IMR-90 (cell line): ENCODE measurements at regions not wholly inside any gene's neighbourhood (a gene's known extent, or its start where the extent isn't known, plus 50 kb on each side); places are given as distances from the start of the nearest gene placed in this dataset.

Experiments
- ATAC-seq: fragments of 200-7000 bp; cut with Tn5 transposase; 2 replicates; pipeline ENCODE4 v1.9.1; 2020; ENCODE audit warnings: low read depth, mild to moderate bottlenecking, moderate library complexity
- BruUV-seq: library from RNA; stranded (reverse); fragments of 400-500 nt; replicated peaks from 2 replicates; lab custom pipeline; 2021; lab: Mats Ljungman, UMichigan
- CTCF ChIA-PET: fragments of 300-600 bp; formaldehyde crosslinking; extraction: SDS; loops from one replicate; lab custom pipeline; 2021; ENCODE audit warnings: antibody characterized with exemption; lab: Yijun Ruan, JAX
- POLR2A ChIA-PET: fragments of 300-600 bp; sonication (Branson Sonifier 250); formaldehyde crosslinking; loops from one replicate; lab custom pipeline; 2022; ENCODE audit warnings: antibody characterized with exemption; ENCODE audit not compliant: unreplicated experiment; lab: Charles Lee
- DNase-seq: peaks from one replicate; pipeline ENCODE4 v3.0.0; 2013
- H2AFZ ChIP-seq: replicated peaks from 2 replicates; pipeline ENCODE3; 2013; ENCODE audit warnings: low read length, mild to moderate bottlenecking; ENCODE audit not compliant: poor library complexity
- H2AK5ac ChIP-seq: 2 replicates; pipeline ENCODE4 v1.6.1; 2013; ENCODE audit warnings: low read depth, low read length, inconsistent platforms
- H2AK9ac ChIP-seq: replicated peaks from 2 replicates; pipeline ENCODE3; 2013; ENCODE audit warnings: mild to moderate bottlenecking, low read depth, low read length, moderate library complexity; ENCODE audit not compliant: poor library complexity
- H2BK120ac ChIP-seq: 2 replicates; pipeline ENCODE4 v1.6.1; 2013; ENCODE audit warnings: low read depth, low read length, inconsistent platforms
- H2BK15ac ChIP-seq: 3 replicates; pipeline ENCODE4 v1.6.1; 2013; ENCODE audit warnings: low read depth, low read length, inconsistent platforms
- H2BK20ac ChIP-seq: 2 replicates; pipeline ENCODE4 v1.6.1; 2013; ENCODE audit warnings: low read depth, mild to moderate bottlenecking, inconsistent platforms, low read length, moderate library complexity
- H2BK5ac ChIP-seq: 2 replicates; pipeline ENCODE4 v1.6.1; 2013; ENCODE audit warnings: mild to moderate bottlenecking, low read depth, low read length, inconsistent platforms; ENCODE audit not compliant: poor library complexity, severe bottlenecking
- H3K14ac ChIP-seq: replicated peaks from 2 replicates; pipeline ENCODE4 v1.6.1; 2013; ENCODE audit warnings: low read depth, low read length, inconsistent platforms
- H3K18ac ChIP-seq: 2 replicates; pipeline ENCODE4 v1.6.1; 2013; ENCODE audit warnings: low read depth, low read length, control low read depth
- H3K23ac ChIP-seq: 2 replicates; pipeline ENCODE4 v1.6.1; 2013; ENCODE audit warnings: low read depth, low read length, inconsistent platforms
- H3K27ac ChIP-seq: 2 replicates; pipeline ENCODE4 v1.5.1; 2013; ENCODE audit warnings: mild to moderate bottlenecking, control low read depth, low read length; ENCODE audit not compliant: insufficient read depth
- H3K27me3 ChIP-seq: 2 replicates; pipeline ENCODE4 v1.6.1; 2013; ENCODE audit warnings: low read length; ENCODE audit not compliant: control insufficient read depth, insufficient read depth
- H3K36me3 ChIP-seq: 2 replicates; pipeline ENCODE4 v1.6.1; 2013; ENCODE audit warnings: low read length, mixed read lengths; ENCODE audit not compliant: control insufficient read depth, insufficient read depth
- H3K4ac ChIP-seq: 2 replicates; pipeline ENCODE4 v1.6.1; 2013; ENCODE audit warnings: low read depth, low read length, inconsistent platforms
- H3K4me1 ChIP-seq: 2 replicates; pipeline ENCODE4 v1.6.1; 2013; ENCODE audit warnings: low read length, mixed read lengths; ENCODE audit not compliant: control insufficient read depth, insufficient read depth
- H3K4me2 ChIP-seq: 2 replicates; pipeline ENCODE4 v1.6.1; 2013; ENCODE audit warnings: low read depth, mild to moderate bottlenecking, control low read depth, low read length, moderate library complexity
- H3K4me3 ChIP-seq: 2 replicates; pipeline ENCODE4 v1.5.1; 2013; ENCODE audit warnings: low read depth, mild to moderate bottlenecking, control low read depth, low read length, moderate library complexity; ENCODE audit not compliant: insufficient read depth
- H3K56ac ChIP-seq: 2 replicates; pipeline ENCODE4 v1.6.1; 2013; ENCODE audit warnings: low read length, inconsistent platforms; ENCODE audit not compliant: insufficient read depth; ENCODE audit errors: extremely low read depth
- H3K79me1 ChIP-seq, 2 experiments: 2 replicates each; pipeline ENCODE4 v1.6.1; 2013; ENCODE audit warnings: low read length in 2 of 2, inconsistent platforms in 1 of 2, low read depth in 1 of 2
- H3K9ac ChIP-seq: 2 replicates; pipeline ENCODE4 v1.6.1; 2013; ENCODE audit warnings: low read depth, low read length, control low read depth
- H3K9me1 ChIP-seq: 2 replicates; pipeline ENCODE4 v1.6.1; 2013; ENCODE audit warnings: low read length, inconsistent platforms; ENCODE audit not compliant: insufficient read depth
- H3K9me3 ChIP-seq: 2 replicates; pipeline ENCODE4 v1.6.1; 2013; ENCODE audit warnings: low read length; ENCODE audit not compliant: control insufficient read depth, insufficient read depth
- H4K20me1 ChIP-seq: 2 replicates; pipeline ENCODE4 v1.6.1; 2013; ENCODE audit warnings: low read length, inconsistent platforms; ENCODE audit not compliant: insufficient read depth
- H4K5ac ChIP-seq: 2 replicates; pipeline ENCODE4 v1.6.1; 2013; ENCODE audit warnings: mild to moderate bottlenecking, low read depth, low read length, control low read depth
- H4K8ac ChIP-seq, 2 experiments: 2 replicates each; pipeline ENCODE4 v1.6.1; 2013; ENCODE audit warnings: low read depth in 2 of 2, low read length in 2 of 2, control low read depth in 1 of 2, inconsistent platforms in 1 of 2
- H4K91ac ChIP-seq: 2 replicates; pipeline ENCODE4 v1.6.1; 2013; ENCODE audit warnings: low read depth, low read length, inconsistent platforms; ENCODE audit not compliant: insufficient read depth
- BHLHE40 ChIP-seq: fragments of 150-350 bp; IDR thresholded peaks from 2 replicates; pipeline ENCODE4 v1.6.1; 2016; ENCODE audit warnings: mild to moderate bottlenecking, low read depth, low read length
- CEBPB ChIP-seq: IDR thresholded peaks from 2 replicates; pipeline ENCODE4 v1.6.1; 2012; ENCODE audit warnings: low read depth, low read length, improper control_type of control experiment
- CHD1 ChIP-seq: IDR thresholded peaks from 2 replicates; pipeline ENCODE4 v1.6.1; 2012; ENCODE audit warnings: low read depth, low read length, improper control_type of control experiment
- CTCF ChIP-seq: conservative IDR thresholded peaks from 2 replicates; pipeline ENCODE4 v1.5.1; 2012; ENCODE audit warnings: mild to moderate bottlenecking, low read depth, low read length, improper control_type of control experiment
- ELK1 ChIP-seq: fragments of 150-350 bp; IDR thresholded peaks from 2 replicates; pipeline ENCODE4 v1.6.1; 2016; ENCODE audit warnings: low read depth, mild to moderate bottlenecking, low read length, moderate library complexity, borderline replicate concordance
- FOS ChIP-seq: fragments of 150-350 bp; IDR thresholded peaks from 2 replicates; pipeline ENCODE4 v1.6.1; 2016; ENCODE audit warnings: low read depth, low read length
- MAFK ChIP-seq: IDR thresholded peaks from 2 replicates; pipeline ENCODE4 v1.6.1; 2012; ENCODE audit warnings: low read depth, low read length, improper control_type of control experiment
- MAZ ChIP-seq: IDR thresholded peaks from 2 replicates; pipeline ENCODE4 v1.6.1; 2012; ENCODE audit warnings: low read depth, mild to moderate bottlenecking, low read length, improper control_type of control experiment, moderate library complexity, borderline replicate concordance
- MXI1 ChIP-seq: IDR thresholded peaks from 2 replicates; pipeline ENCODE4 v1.6.1; 2012; ENCODE audit warnings: low read depth, mild to moderate bottlenecking, low read length, moderate library complexity, borderline replicate concordance
- NFE2L2 ChIP-seq: fragments of 150-350 bp; IDR thresholded peaks from 2 replicates; pipeline ENCODE4 v1.6.1; 2016; ENCODE audit warnings: low read depth, mild to moderate bottlenecking, low read length
- POLR2A ChIP-seq: IDR thresholded peaks from 2 replicates; pipeline ENCODE4 v1.6.1; 2012; ENCODE audit warnings: mild to moderate bottlenecking, low read depth, low read length
- RAD21 ChIP-seq: IDR thresholded peaks from 2 replicates; pipeline ENCODE4 v1.6.1; 2012; ENCODE audit warnings: low read length, improper control_type of control experiment
- RCOR1 ChIP-seq: IDR thresholded peaks from 2 replicates; pipeline ENCODE4 v1.6.1; 2012; ENCODE audit warnings: mild to moderate bottlenecking, low read length, improper control_type of control experiment; ENCODE audit not compliant: insufficient replicate concordance
- RFX5 ChIP-seq: IDR thresholded peaks from 2 replicates; pipeline ENCODE4 v1.8.0; 2012; ENCODE audit warnings: low read depth, mild to moderate bottlenecking, low read length, moderate library complexity
- SMC3 ChIP-seq: fragments of 150-350 bp; IDR thresholded peaks from 2 replicates; pipeline ENCODE4 v1.6.1; 2016; ENCODE audit warnings: low read depth, mild to moderate bottlenecking, antibody characterized with exemption, low read length, moderate library complexity
- USF2 ChIP-seq: fragments of 150-350 bp; IDR thresholded peaks from 2 replicates; pipeline ENCODE4 v1.6.1; 2017; ENCODE audit warnings: mild to moderate bottlenecking, antibody characterized with exemption, low read length, low read depth
- WGBS, 2 experiments: methylation state at CpG; one replicate each; pipeline versions ENCODE4 v1.1.5 to v1.1.7; 2013; ENCODE audit warnings: missing lambda C conversion rate in 2 of 2; ENCODE audit not compliant: insufficient read length in 1 of 2; ENCODE audit errors: extremely low coverage in 2 of 2; 5-methylcytosine and 5-hydroxymethylcytosine counted together
- dilution Hi-C: fragments of 300-500 bp; cut with HindIII; formaldehyde crosslinking; loops from one replicate; pipeline ENCODE4 v1.14.3; 2018; ENCODE audit warnings: low sequenced_read_pairs; ENCODE audit not compliant: unreplicated experiment
- in situ Hi-C: fragments of 300-500 bp; cut with MboI; formaldehyde crosslinking; loops from 3 replicates; pipeline ENCODE4 v1.14.3; 2019; ENCODE audit warnings: low sequenced_read_pairs, inconsistent platforms, mixed read lengths
- intact Hi-C: fragments of 100-400 bp; cut with micrococcal nuclease; formaldehyde crosslinking; loops from 2 replicates; pipeline ENCODE4 v1.10.0; 2022

- dilution Hi-C loops: no loop called here
- no TSS peak for BruUV-seq
- no peak overlapping the region for H3K4me3 ChIP-seq
These were observed 83.7 kb upstream of the ADRA2C start for GRCh38 chr4:3682236-3683076.

More at GRCh38 chr4:3682236-3683076, 83.7 kb upstream of the ADRA2C start:
- intact Hi-C loops: no loop called here
- no peak for TF ChIP-seq BHLHE40
- TF ChIP-seq CEBPB: no peak
- TF ChIP-seq USF2: no peak
- TF ChIP-seq POLR2A: no peak
- TF ChIP-seq RCOR1: no peak
- no peak for TF ChIP-seq MXI1
- no peak for TF ChIP-seq RFX5
- no peak for TF ChIP-seq FOS
- no peak for TF ChIP-seq SMC3
- TF ChIP-seq CTCF: no peak
- no peak for TF ChIP-seq RAD21
- no peak for TF ChIP-seq MAZ
- no peak for TF ChIP-seq MAFK
- TF ChIP-seq NFE2L2: no peak
- no peak for TF ChIP-seq ELK1
- no peak for TF ChIP-seq CHD1
- Histone ChIP-seq H2BK5ac (no peak overlapping the region), H3K27me3 (peaks cover 49% of the 10 kb centered on the region), H3K36me3 (no peaks in the 10 kb centered on the region), H3K79me1 (no peaks in the 10 kb centered on the region), H2BK15ac (no peak overlapping the region), H3K56ac (no peak overlapping the region), H3K4ac (no peak overlapping the region), H4K91ac (no peak overlapping the region), H3K23ac (no peak overlapping the region), H3K4me2 (no peak overlapping the region), H2BK20ac (no peak overlapping the region), H3K4me1 (no peaks in the 10 kb centered on the region), H2AK9ac (no peak overlapping the region), H2AK5ac (no peak overlapping the region), H4K5ac (no peak overlapping the region), H4K8ac (no peak overlapping the region), H2BK120ac (no peak overlapping the region), H3K18ac (no peak overlapping the region), H3K27ac (no peak overlapping the region), H4K20me1 (no peaks in the 10 kb centered on the region), H2AFZ (no peak overlapping the region), H3K9ac (no peak overlapping the region), H3K9me3 (no peaks in the 10 kb centered on the region), H3K14ac (no peak overlapping the region), H3K9me1 (no peaks in the 10 kb centered on the region; the same call in 1 of the 2 replicates)
- ChIA-PET POLR2A (no interaction called here), CTCF (no interaction called here)
- DNase-seq: no peak
- in situ Hi-C loops: no loop called here
- 40% methylated on average over 1 of the region's 19 CpGs; no CpG with 5 or more reads in 1 of the 2 experiments for WGBS, 2 experiments
- no peak for ATAC-seq
